WERI-Rb-1 (cell line): ENCODE measurements at regions not wholly inside any gene's neighbourhood (a gene's known extent, or its start where the extent isn't known, plus 50 kb on each side); places are given as distances from the start of the nearest gene placed in this dataset.
A peak's percentile ranks its signal among the peaks of the same experiment; 100 is the strongest.

Source experiments
- DNase-seq: peaks from one replicate; pipeline ENCODE4 v3.0.0-alpha.2; 2020
- H3K27ac ChIP-seq: fragments of 250-450 bp; sonication (Bioruptor Pico); 2 replicates; pipeline ENCODE4 v1.5.1; 2020; ENCODE audit warnings: mild to moderate bottlenecking, moderate library complexity
- H3K27me3 ChIP-seq: fragments of 250-450 bp; sonication (Bioruptor Pico); 2 replicates; pipeline ENCODE4 v1.5.1; 2021; ENCODE audit warnings: mild to moderate bottlenecking, low read depth, moderate library complexity; ENCODE audit not compliant: insufficient read depth, severe bottlenecking
- H3K36me3 ChIP-seq: fragments of 250-450 bp; sonication (Bioruptor Pico); 2 replicates; pipeline ENCODE4 v1.5.1; 2020; ENCODE audit warnings: mild to moderate bottlenecking, moderate library complexity
- H3K4me3 ChIP-seq: 2 replicates; pipeline ENCODE4 v1.5.1; 2011; ENCODE audit warnings: low read depth, mild to moderate bottlenecking, control low read depth, low read length
- H3K9me3 ChIP-seq: fragments of 250-450 bp; sonication (Bioruptor Pico); 2 replicates; pipeline ENCODE4 v1.5.1; 2021; ENCODE audit warnings: mild to moderate bottlenecking, moderate library complexity; ENCODE audit not compliant: severe bottlenecking
- CTCF ChIP-seq: IDR thresholded peaks from 2 replicates; pipeline ENCODE4 v1.5.1; 2011; ENCODE audit warnings: low read depth, mild to moderate bottlenecking, control low read depth, inconsistent platforms, low read length

GRCh38 chr6:15145821-15146220 is 100.0 kb upstream of the JARID2 start:
- H3K4me3 ChIP-seq: no peak overlapping the region

GRCh38 chr6:15147827-15148226 is 98.0 kb upstream of the JARID2 start:
- H3K9me3 ChIP-seq: no peaks in the 10 kb centered on the region
- TF ChIP-seq CTCF: no peak
- no peaks in the 10 kb centered on the region for H3K27me3 ChIP-seq
- no peaks in the 10 kb centered on the region for H3K36me3 ChIP-seq
- no peak overlapping the region for H3K4me3 ChIP-seq
- DNase-seq: peak; percentile 58
- H3K27ac ChIP-seq: peak overlapping the region; percentile 75

More at GRCh38 chr6:15145821-15146220, 100.0 kb upstream of the JARID2 start:
- no peak for TF ChIP-seq CTCF
- Histone ChIP-seq H3K36me3 (no peaks in the 10 kb centered on the region), H3K27ac (no peak overlapping the region), H3K9me3 (no peaks in the 10 kb centered on the region), H3K27me3 (no peaks in the 10 kb centered on the region)
- DNase-seq: no peak

- Histone ChIP-seq H3K4me3 (peak overlapping the region; percentile 2; the same call in 1 of the 2 replicates), H3K27ac (peak overlapping the region; percentile 82), H3K9me3 (no peaks in the 10 kb centered on the region), H3K27me3 (no peaks in the 10 kb centered on the region), H3K36me3 (no peaks in the 10 kb centered on the region)
- TF ChIP-seq CTCF: peak; percentile 46
- DNase-seq: peak; percentile 99
Observed at GRCh38 chr6:15148356-15148946, 97.4 kb upstream of the JARID2 start.

- Histone ChIP-seq H3K4me3 (no peak overlapping the region), H3K36me3 (no peaks in the 10 kb centered on the region), H3K27me3 (no peaks in the 10 kb centered on the region), H3K9me3 (peaks cover 3% of the 10 kb centered on the region), H3K27ac (no peak overlapping the region)
- TF ChIP-seq CTCF: no peak
- no peak for DNase-seq
Observed at GRCh38 chr6:15150207-15150606, 95.7 kb upstream of the JARID2 start.

- Histone ChIP-seq H3K4me3 (no peak overlapping the region), H3K9me3 (peaks cover 4% of the 10 kb centered on the region)
- TF ChIP-seq CTCF: no peak
Observed at GRCh38 chr6:15152700-15153099, 93.2 kb upstream of the JARID2 start.

GRCh38 chr6:15153191-15153590 is 92.7 kb upstream of the JARID2 start:
- no peak for TF ChIP-seq CTCF
- Histone ChIP-seq H3K36me3 (no peaks in the 10 kb centered on the region), H3K9me3 (peaks cover 4% of the 10 kb centered on the region), H3K27ac (peak overlapping the region; percentile 82), H3K27me3 (no peaks in the 10 kb centered on the region), H3K4me3 (no peak overlapping the region)
- peak; percentile 90 for DNase-seq

More at GRCh38 chr6:15152700-15153099, 93.2 kb upstream of the JARID2 start:
- Histone ChIP-seq H3K27me3 (no peaks in the 10 kb centered on the region), H3K36me3 (no peaks in the 10 kb centered on the region), H3K27ac (peak overlapping the region; percentile 82)
- DNase-seq: peak; percentile 56
